ENCODE measurements at regions not wholly inside any gene's neighbourhood (a gene's known extent, or its start where the extent isn't known, plus 50 kb on each side); places are given as distances from the start of the nearest gene placed in this dataset.
"Not testable (repeated sequence)": the region's sequence is repeated elsewhere in the genome, so short reads cannot be mapped to it uniquely, and the experiment has no call there.

- no peak for DNase-seq (ENCODE audit: low spot score)
Observed at GRCh38 chr2:53536583-53537361, 230.8 kb upstream of the CHAC2 start.

- DNase-seq (ENCODE audit: low spot score), result no peak
Observed at GRCh38 chr2:53535234-53535840, 232.3 kb upstream of the CHAC2 start.

- DNase-seq (ENCODE audit: low spot score), result no peak
Observed at GRCh38 chr2:53530126-53530525, 237.5 kb upstream of the CHAC2 start.

- DNase-seq (ENCODE audit: low spot score), result no peak
Observed at GRCh38 chr2:53527056-53527455, 240.5 kb upstream of the CHAC2 start.

- DNase-seq (ENCODE audit: low spot score), result no peak
Observed at GRCh38 chr2:53519918-53520841, 247.4 kb upstream of the CHAC2 start.

GRCh38 chr2:53517406-53517805 lies 250.2 kb upstream of the CHAC2 start:
- DNase-seq (ENCODE audit: low spot score), result no peak

GRCh38 chr2:53516650-53517049 lies 251.0 kb upstream of the CHAC2 start:
- no peak for DNase-seq (ENCODE audit: low spot score)

- peak; percentile 36 for DNase-seq (ENCODE audit: low spot score)
Observed at GRCh38 chr2:53515435-53516332, 251.9 kb upstream of the CHAC2 start.

GRCh38 chr2:53513167-53513666 lies 254.4 kb upstream of the CHAC2 start:
- no peak for DNase-seq (ENCODE audit: low spot score)

- DNase-seq (ENCODE audit: low spot score), result no peak
Observed at GRCh38 chr2:53512071-53512826, 255.4 kb upstream of the CHAC2 start.

GRCh38 chr2:53511549-53511948 lies 256.1 kb upstream of the CHAC2 start:
- DNase-seq (ENCODE audit: low spot score), result no peak

- DNase-seq (ENCODE audit: low spot score), result no peak
Observed at GRCh38 chr2:53510401-53510800, 257.2 kb upstream of the CHAC2 start.

- DNase-seq (ENCODE audit: low spot score), result no peak
Observed at GRCh38 chr2:53509831-53510388, 257.7 kb upstream of the CHAC2 start.

- DNase-seq (ENCODE audit: low spot score), result no peak
Observed at GRCh38 chr2:53508667-53509066, 258.9 kb upstream of the CHAC2 start.

- not testable (repeated sequence) for DNase-seq (ENCODE audit: low spot score)
Observed at GRCh38 chr2:53507070-53507469, 260.5 kb upstream of the CHAC2 start.

GRCh38 chr2:53505826-53506225 lies 261.8 kb upstream of the CHAC2 start:
- DNase-seq (ENCODE audit: low spot score), result no peak

- no peak for DNase-seq (ENCODE audit: low spot score)
Observed at GRCh38 chr2:53504507-53504906, 263.1 kb upstream of the CHAC2 start.

GRCh38 chr2:53500181-53500580 lies 267.4 kb upstream of the CHAC2 start:
- no peak for DNase-seq (ENCODE audit: low spot score)

GRCh38 chr2:53498210-53498609 lies 269.4 kb upstream of the CHAC2 start:
- DNase-seq (ENCODE audit: low spot score), result no peak

GRCh38 chr2:53497020-53497419 lies 270.6 kb upstream of the CHAC2 start:
- DNase-seq (ENCODE audit: low spot score), result no peak
